GM12875 (cell line): ENCODE measurements at regions not wholly inside any gene's neighbourhood (a gene's known extent, or its start where the extent isn't known, plus 50 kb on each side); places are given as distances from the start of the nearest gene placed in this dataset.

Experiments used
- H3K4me3 ChIP-seq: one replicate; pipeline ENCODE4 v1.5.1; 2011; ENCODE audit warnings: low read depth, low read length, control low read depth
- TF ChIP-seq, protein P1 (sequence below): IDR thresholded peaks from 2 replicates; pipeline ENCODE4 v1.5.1; 2011; ENCODE audit warnings: low read depth, mild to moderate bottlenecking, control low read depth, inconsistent platforms, low read length, moderate library complexity, borderline replicate concordance; ENCODE audit not compliant: insufficient read depth

DNA sequence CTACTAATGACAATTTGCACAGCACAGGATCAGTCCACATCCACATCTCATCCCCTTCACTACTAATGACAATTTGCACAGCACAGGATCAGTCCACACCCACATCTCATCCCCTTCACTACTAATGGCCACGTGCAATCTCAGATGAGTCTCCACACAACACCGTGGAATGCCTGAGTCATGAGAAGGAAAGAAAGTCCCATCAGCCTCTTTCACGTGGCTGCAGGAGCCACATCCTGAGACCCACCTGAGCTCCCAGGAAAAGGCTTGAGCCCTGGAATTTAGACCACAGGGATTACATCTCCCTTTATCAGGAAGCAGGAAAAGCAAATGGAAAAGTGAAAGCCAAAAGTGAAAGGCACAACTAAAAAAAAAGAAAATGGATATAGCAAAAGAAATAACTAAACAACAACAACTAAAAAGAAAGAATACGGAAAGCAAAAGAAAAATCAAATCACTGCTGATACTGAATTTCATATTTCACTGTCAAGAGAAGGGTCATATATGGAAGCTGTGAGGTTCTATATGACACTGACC is 1300.5 kb downstream of the TMEM121 start:
- TF ChIP-seq, protein P1, sequence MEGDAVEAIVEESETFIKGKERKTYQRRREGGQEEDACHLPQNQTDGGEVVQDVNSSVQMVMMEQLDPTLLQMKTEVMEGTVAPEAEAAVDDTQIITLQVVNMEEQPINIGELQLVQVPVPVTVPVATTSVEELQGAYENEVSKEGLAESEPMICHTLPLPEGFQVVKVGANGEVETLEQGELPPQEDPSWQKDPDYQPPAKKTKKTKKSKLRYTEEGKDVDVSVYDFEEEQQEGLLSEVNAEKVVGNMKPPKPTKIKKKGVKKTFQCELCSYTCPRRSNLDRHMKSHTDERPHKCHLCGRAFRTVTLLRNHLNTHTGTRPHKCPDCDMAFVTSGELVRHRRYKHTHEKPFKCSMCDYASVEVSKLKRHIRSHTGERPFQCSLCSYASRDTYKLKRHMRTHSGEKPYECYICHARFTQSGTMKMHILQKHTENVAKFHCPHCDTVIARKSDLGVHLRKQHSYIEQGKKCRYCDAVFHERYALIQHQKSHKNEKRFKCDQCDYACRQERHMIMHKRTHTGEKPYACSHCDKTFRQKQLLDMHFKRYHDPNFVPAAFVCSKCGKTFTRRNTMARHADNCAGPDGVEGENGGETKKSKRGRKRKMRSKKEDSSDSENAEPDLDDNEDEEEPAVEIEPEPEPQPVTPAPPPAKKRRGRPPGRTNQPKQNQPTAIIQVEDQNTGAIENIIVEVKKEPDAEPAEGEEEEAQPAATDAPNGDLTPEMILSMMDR, result no peak

DNA sequence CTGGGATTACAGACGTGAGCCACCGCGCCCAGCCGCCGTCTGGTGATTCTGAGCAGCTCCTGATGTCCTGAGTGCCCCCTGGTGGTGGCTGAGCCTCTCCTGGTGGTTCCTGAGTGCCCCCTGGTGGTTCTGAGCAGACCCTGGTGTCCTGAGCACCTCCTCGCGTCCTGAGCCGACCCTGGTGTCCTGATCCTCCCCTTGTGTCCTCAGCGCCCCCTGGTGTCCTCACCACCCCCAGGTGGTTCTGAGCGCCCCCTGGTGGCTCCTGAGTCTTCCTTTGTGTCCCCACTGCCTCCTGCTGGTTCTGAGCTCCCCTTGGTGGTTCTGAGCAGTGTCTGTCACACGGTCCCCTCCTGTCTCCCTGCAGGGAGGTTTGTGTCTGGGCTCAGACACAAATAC is 1304.9 kb downstream of the TMEM121 start:
- TF ChIP-seq, protein P1, result peak; percentile 99
- H3K4me3 ChIP-seq, result no peak overlapping the region

More for the DNA sequence above, 1300.5 kb downstream of the TMEM121 start:
- H3K4me3 ChIP-seq, result no peak overlapping the region

DNA sequence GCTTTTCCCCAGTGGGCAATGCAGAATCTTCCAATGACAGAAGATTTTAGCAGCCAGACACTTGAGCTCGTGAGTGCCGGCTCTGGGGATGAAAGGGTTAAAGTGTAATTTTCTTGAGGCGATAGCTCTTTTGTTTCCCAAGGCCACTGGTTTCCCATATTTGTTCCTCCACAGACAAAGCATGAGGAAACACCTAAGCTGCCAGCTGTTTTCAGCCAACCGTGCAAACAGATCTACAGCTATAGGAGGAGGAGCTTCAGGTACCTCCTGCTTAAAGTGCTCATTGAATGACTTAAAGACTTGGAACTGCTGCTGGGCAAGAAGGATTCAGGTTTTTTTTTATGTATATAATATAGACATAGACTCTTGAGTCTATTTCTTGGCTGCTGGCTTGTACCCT is 1311.5 kb downstream of the TMEM121 start:
- TF ChIP-seq, protein P1, result no peak
- no peak overlapping the region for H3K4me3 ChIP-seq

DNA sequence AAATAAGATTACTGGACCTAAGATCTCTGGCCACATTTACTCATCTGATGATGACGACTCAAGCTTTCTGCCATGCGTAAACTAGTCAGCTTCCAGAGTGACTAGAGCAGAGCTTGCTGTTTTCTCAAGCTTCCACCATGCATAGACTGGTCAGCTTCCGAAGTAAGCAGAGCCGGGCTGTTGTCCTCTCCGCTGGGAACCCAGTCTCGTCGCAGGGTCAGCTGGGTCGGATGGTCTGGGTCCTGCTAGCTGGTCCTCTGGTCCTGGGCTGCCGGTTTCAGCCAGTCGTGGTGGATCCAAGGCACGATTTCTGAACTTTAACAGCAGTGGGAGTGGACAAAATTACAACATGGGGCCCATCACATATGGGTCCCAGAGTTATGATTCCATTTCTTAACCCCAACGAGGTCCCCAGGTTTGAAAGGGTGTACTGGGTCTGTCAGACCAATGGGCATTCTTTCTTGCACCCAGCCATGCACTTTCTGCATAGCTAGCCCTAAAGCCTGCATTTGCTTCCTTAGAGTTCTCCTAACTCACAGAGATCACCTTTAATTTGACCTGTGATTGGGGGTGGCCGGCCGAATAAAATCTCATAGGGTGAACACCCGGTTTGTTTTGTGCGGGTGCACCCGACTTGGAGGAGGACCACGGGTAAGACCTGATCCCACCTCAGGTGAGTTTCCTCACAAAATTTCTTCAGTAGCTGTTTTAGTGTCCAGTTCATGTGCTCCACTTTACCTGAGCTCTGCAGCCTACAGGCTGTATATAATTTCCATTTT is 1312.8 kb downstream of the TMEM121 start:
- no peak overlapping the region for H3K4me3 ChIP-seq
- TF ChIP-seq, protein P1, result no peak

DNA sequence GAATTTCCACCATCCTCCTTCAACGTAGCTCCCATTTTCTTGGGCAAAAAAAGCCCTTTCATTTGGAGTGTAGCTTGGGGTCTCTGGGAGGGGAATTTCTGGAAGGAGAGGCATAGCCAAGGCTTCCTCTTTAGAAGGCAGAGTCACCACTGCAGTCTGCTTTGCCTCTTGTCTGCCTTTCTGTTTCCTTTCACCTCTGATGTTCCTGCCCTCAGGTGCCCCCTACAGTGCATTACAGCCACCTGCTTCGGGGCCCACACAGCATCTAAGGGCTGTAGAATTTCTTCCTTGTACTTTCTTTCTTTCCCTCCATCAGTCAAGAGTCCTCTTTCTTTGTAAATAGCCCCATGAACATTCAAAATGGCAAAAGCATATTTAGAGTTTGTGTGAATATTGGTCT is 1313.9 kb downstream of the TMEM121 start:
- H3K4me3 ChIP-seq, result no peak overlapping the region
- TF ChIP-seq, protein P1, result peak; percentile 38; the same call in 1 of the 2 replicates

DNA sequence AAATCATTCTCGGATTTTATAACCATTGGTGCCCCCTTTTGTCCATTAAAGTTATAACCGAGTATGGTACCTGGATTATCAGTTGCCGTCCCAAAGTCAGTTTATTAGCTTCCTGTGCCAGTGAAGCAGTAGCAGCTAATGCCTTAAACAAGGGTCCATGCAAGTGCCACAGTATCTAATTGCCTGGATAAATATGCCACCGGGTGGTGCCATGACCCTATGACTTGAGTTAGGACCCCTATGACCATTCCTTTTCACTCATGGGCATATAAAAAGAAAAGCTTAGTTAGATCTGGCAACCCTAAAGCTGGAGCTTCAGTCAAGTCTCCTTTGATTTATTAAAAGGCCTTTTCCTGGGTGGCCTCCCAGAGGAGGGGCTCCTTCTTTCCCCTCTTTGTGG is 1314.6 kb downstream of the TMEM121 start:
- no peak overlapping the region for H3K4me3 ChIP-seq
- TF ChIP-seq, protein P1, result no peak

DNA sequence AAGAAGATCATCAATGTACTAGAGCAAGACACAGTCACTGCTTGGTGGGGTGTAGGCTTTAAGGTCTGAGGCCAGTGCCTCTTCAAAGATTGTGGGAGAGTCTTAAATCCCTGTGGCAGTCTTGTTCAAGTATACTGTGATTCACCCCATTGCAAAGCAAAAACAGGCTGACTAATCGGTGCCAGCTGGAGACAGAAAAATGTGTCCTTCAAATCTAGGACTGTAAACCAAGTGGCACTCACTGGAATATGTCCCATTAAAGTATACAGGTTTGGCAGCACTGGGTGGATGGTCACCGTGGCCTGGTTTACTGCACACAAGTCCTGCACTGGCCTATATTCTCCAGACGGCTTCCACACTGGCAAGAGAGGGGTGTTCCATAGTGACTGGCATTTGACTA is 1315.3 kb downstream of the TMEM121 start:
- H3K4me3 ChIP-seq, result no peak overlapping the region
- TF ChIP-seq, protein P1, result no peak
